GM12878 (cell line): ENCODE measurements at regions not wholly inside any gene's neighbourhood (a gene's known extent, or its start where the extent isn't known, plus 50 kb on each side); places are given as distances from the start of the nearest gene placed in this dataset.

Experiments used
- ATAC-seq: fragments of 200-7000 bp; cut with Tn5 transposase; 3 replicates; pipeline ENCODE4 v1.9.1; 2020; ENCODE audit warnings: mild to moderate bottlenecking, moderate library complexity
- BruUV-seq: library from RNA; stranded (reverse); fragments of 400-500 nt; replicated peaks from 2 replicates; lab custom pipeline; 2021; lab: Mats Ljungman, UMichigan
- CTCF ChIA-PET: fragments of 300-600 bp; sonication (Branson Sonifier 250); formaldehyde crosslinking; extraction: SDS; loops from one replicate; lab custom pipeline; 2021; ENCODE audit warnings: inconsistent platforms; lab: Yijun Ruan, JAX
- POLR2A ChIA-PET: fragments of 350-600 bp; formaldehyde crosslinking; extraction: SDS; loops from one replicate; lab custom pipeline; 2021; ENCODE audit warnings: inconsistent platforms; lab: Charles Lee
- RAD21 ChIA-PET: fragments of 300-600 bp; sonication (Branson Sonifier 250); formaldehyde crosslinking; loops from one replicate; lab custom pipeline; 2023; ENCODE audit warnings: antibody characterized with exemption; ENCODE audit not compliant: unreplicated experiment; lab: Charles Lee
- SMC1A ChIA-PET: fragments of 300-600 bp; sonication (Branson Sonifier 250); formaldehyde crosslinking; loops from one replicate; lab custom pipeline; 2023; ENCODE audit not compliant: unreplicated experiment, uncharacterized antibody; lab: Charles Lee
- DNase-seq: peaks from one replicate; pipeline ENCODE4 v3.0.0-alpha.2; 2011; ENCODE audit warnings: low read depth, low spot score
- FAIRE-seq: peaks from 3 replicates; lab custom pipeline; 2011; peaks lifted over from hg19 to GRCh38; lab: Jason Lieb, UNC
- H2AFZ ChIP-seq: 2 replicates; pipeline ENCODE4 v1.6.0; 2011; ENCODE audit warnings: low read depth, low read length, control low read depth; ENCODE audit not compliant: control insufficient read depth
- H3K27ac ChIP-seq: 2 replicates; pipeline ENCODE4 v1.5.1; 2011; ENCODE audit warnings: control low read depth; ENCODE audit not compliant: control insufficient read depth, insufficient read depth
- H3K27me3 ChIP-seq, 2 experiments: replicated peaks in 1 of 2; 2 replicates each; pipeline versions ENCODE4 v1.6.0 to v1.6.1; 2011; ENCODE audit warnings: low read length in 1 of 2; ENCODE audit not compliant: control insufficient read depth in 2 of 2, insufficient read depth in 2 of 2
- H3K36me3 ChIP-seq, 2 experiments: 2 replicates each; pipeline ENCODE4 v1.5.1; 2011; ENCODE audit warnings: low read length in 1 of 2; ENCODE audit not compliant: control insufficient read depth in 2 of 2, insufficient read depth in 2 of 2
- H3K4me1 ChIP-seq: 2 replicates; pipeline ENCODE4 v1.6.1; 2011; ENCODE audit warnings: mild to moderate bottlenecking, low read length, moderate library complexity, mixed read lengths; ENCODE audit not compliant: control insufficient read depth, insufficient read depth
- H3K4me2 ChIP-seq: 2 replicates; pipeline ENCODE4 v1.6.0; 2011; ENCODE audit warnings: control low read depth; ENCODE audit not compliant: control insufficient read depth, insufficient read depth
- H3K4me3 ChIP-seq: fragments of 200-600 bp; sonication (generic); 2 replicates; pipeline ENCODE4 v1.5.1; 2016
- H3K79me2 ChIP-seq: 2 replicates; pipeline ENCODE4 v1.6.0; 2011; ENCODE audit warnings: low read length; ENCODE audit not compliant: control insufficient read depth, insufficient read depth
- H3K9ac ChIP-seq: 2 replicates; pipeline ENCODE4 v1.8.0; 2011; ENCODE audit warnings: low read length, control low read depth, mixed read lengths; ENCODE audit not compliant: control insufficient read depth, insufficient read depth
- H3K9me3 ChIP-seq: replicated peaks from 3 replicates; pipeline ENCODE4 v1.5.1; 2011; ENCODE audit warnings: mild to moderate bottlenecking, low read length; ENCODE audit not compliant: control insufficient read depth, insufficient read depth
- H4K20me1 ChIP-seq: 2 replicates; pipeline ENCODE4 v1.6.0; 2011; ENCODE audit not compliant: control insufficient read depth, insufficient read depth
- CHD1 ChIP-seq: IDR thresholded peaks from 2 replicates; pipeline ENCODE4 v1.6.1; 2012; ENCODE audit warnings: low read depth, low read length, improper control_type of control experiment
- IKZF1 ChIP-seq: fragments of 450-650 bp; conservative IDR thresholded peaks from 2 replicates; pipeline ENCODE4 v1.6.1; 2017; ENCODE audit warnings: antibody characterized with exemption, mild to moderate bottlenecking
- MTA3 ChIP-seq: IDR thresholded peaks from 2 replicates; pipeline ENCODE4 v1.6.1; 2012; ENCODE audit warnings: low read length, inconsistent platforms, borderline replicate concordance
- NBN ChIP-seq: fragments of 450-650 bp; IDR thresholded peaks from 2 replicates; pipeline ENCODE4 v1.6.1; 2016
- RAD21 ChIP-seq: IDR thresholded peaks from 2 replicates; pipeline ENCODE4 v1.6.1; 2011; ENCODE audit warnings: mild to moderate bottlenecking, low read depth, low read length, moderate library complexity; ENCODE audit not compliant: insufficient read depth
- SMAD1 ChIP-seq: fragments of 450-650 bp; IDR thresholded peaks from 2 replicates; pipeline ENCODE4 v1.6.1; 2018; ENCODE audit warnings: mild to moderate bottlenecking, low read depth; ENCODE audit not compliant: partially characterized antibody
- TARDBP ChIP-seq: IDR thresholded peaks from 2 replicates; pipeline ENCODE4 v1.6.1; 2016; ENCODE audit warnings: borderline replicate concordance
- YY1 ChIP-seq: IDR thresholded peaks from 2 replicates; pipeline ENCODE4 v1.6.1; 2011; ENCODE audit warnings: low read depth, mild to moderate bottlenecking, low read length
- ZBTB40 ChIP-seq: fragments of 450-650 bp; IDR thresholded peaks from 2 replicates; pipeline ENCODE4 v1.6.1; 2016; ENCODE audit warnings: mild to moderate bottlenecking, moderate library complexity, borderline replicate concordance
- WGBS: methylation state at CpG from one replicate; pipeline ENCODE4 v1.1.6; 2016; ENCODE audit warnings: low lambda C conversion rate; ENCODE audit not compliant: insufficient replicate concordance, insufficient coverage; ENCODE audit errors: missing lambda C conversion rate; 5-methylcytosine and 5-hydroxymethylcytosine counted together
- in situ Hi-C: fragments of 300-500 bp; cut with MboI; formaldehyde crosslinking; loops from 9 replicates; pipeline ENCODE4 v1.14.3; 2018; ENCODE audit warnings: mixed read lengths
- intact Hi-C: fragments of 100-400 bp; cut with micrococcal nuclease; formaldehyde crosslinking; loops from one replicate; pipeline ENCODE4 v1.14.2; 2022; ENCODE audit not compliant: unreplicated experiment
- TF ChIP-seq, protein P1 (sequence below): fragments of 450-650 bp; IDR thresholded peaks from 2 replicates; pipeline ENCODE4 v1.6.1; 2017; ENCODE audit warnings: antibody characterized with exemption, mild to moderate bottlenecking, moderate library complexity
- TF ChIP-seq, protein P2 (sequence below): fragments of 450-650 bp; IDR thresholded peaks from 2 replicates; pipeline ENCODE4 v1.6.1; 2017; ENCODE audit warnings: mild to moderate bottlenecking, moderate library complexity
- TF ChIP-seq, protein P3 (sequence below): fragments of 450-650 bp; IDR thresholded peaks from 2 replicates; pipeline ENCODE4 v1.6.1; 2016; ENCODE audit warnings: mild to moderate bottlenecking

GRCh38 chr5:105350486-105351140, 1788.0 kb upstream of the NUDT12 start:
- ATAC-seq (no peak), FAIRE-seq (no peak), DNase-seq (no peak)
- Histone ChIP-seq H3K79me2 (no peaks in the 10 kb centered on the region), H3K36me3 (no peaks in the 10 kb centered on the region), H3K9ac (no peak overlapping the region), H2AFZ (no peak overlapping the region), H3K4me2 (no peak overlapping the region), H3K27me3 (no peaks in the 10 kb centered on the region), H4K20me1 (no peaks in the 10 kb centered on the region), H3K27ac (no peak overlapping the region), H3K4me3 (no peak overlapping the region), H3K4me1 (no peaks in the 10 kb centered on the region), H3K9me3 (no peaks in the 10 kb centered on the region)
- CTCF ChIA-PET, result no interaction called here
- in situ Hi-C loops (no loop called here), intact Hi-C loops (no loop called here)
- no TSS peak for BruUV-seq
- SMC1A ChIA-PET, result no interaction called here
- RAD21 ChIA-PET, result no interaction called here
- POLR2A ChIA-PET, result no interaction called here
- WGBS, result 8% methylated on average over 5 of the region's 5 CpGs
- TF ChIP-seq, protein P1, sequence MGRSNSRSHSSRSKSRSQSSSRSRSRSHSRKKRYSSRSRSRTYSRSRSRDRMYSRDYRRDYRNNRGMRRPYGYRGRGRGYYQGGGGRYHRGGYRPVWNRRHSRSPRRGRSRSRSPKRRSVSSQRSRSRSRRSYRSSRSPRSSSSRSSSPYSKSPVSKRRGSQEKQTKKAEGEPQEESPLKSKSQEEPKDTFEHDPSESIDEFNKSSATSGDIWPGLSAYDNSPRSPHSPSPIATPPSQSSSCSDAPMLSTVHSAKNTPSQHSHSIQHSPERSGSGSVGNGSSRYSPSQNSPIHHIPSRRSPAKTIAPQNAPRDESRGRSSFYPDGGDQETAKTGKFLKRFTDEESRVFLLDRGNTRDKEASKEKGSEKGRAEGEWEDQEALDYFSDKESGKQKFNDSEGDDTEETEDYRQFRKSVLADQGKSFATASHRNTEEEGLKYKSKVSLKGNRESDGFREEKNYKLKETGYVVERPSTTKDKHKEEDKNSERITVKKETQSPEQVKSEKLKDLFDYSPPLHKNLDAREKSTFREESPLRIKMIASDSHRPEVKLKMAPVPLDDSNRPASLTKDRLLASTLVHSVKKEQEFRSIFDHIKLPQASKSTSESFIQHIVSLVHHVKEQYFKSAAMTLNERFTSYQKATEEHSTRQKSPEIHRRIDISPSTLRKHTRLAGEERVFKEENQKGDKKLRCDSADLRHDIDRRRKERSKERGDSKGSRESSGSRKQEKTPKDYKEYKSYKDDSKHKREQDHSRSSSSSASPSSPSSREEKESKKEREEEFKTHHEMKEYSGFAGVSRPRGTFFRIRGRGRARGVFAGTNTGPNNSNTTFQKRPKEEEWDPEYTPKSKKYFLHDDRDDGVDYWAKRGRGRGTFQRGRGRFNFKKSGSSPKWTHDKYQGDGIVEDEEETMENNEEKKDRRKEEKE, result no peak
- TF ChIP-seq MTA3 (no peak), CHD1 (no peak), SMAD1 (no peak), RAD21 (no peak), YY1 (no peak), ZBTB40 (no peak), IKZF1 (no peak), TARDBP (no peak), NBN (no peak)
- TF ChIP-seq, protein P2, sequence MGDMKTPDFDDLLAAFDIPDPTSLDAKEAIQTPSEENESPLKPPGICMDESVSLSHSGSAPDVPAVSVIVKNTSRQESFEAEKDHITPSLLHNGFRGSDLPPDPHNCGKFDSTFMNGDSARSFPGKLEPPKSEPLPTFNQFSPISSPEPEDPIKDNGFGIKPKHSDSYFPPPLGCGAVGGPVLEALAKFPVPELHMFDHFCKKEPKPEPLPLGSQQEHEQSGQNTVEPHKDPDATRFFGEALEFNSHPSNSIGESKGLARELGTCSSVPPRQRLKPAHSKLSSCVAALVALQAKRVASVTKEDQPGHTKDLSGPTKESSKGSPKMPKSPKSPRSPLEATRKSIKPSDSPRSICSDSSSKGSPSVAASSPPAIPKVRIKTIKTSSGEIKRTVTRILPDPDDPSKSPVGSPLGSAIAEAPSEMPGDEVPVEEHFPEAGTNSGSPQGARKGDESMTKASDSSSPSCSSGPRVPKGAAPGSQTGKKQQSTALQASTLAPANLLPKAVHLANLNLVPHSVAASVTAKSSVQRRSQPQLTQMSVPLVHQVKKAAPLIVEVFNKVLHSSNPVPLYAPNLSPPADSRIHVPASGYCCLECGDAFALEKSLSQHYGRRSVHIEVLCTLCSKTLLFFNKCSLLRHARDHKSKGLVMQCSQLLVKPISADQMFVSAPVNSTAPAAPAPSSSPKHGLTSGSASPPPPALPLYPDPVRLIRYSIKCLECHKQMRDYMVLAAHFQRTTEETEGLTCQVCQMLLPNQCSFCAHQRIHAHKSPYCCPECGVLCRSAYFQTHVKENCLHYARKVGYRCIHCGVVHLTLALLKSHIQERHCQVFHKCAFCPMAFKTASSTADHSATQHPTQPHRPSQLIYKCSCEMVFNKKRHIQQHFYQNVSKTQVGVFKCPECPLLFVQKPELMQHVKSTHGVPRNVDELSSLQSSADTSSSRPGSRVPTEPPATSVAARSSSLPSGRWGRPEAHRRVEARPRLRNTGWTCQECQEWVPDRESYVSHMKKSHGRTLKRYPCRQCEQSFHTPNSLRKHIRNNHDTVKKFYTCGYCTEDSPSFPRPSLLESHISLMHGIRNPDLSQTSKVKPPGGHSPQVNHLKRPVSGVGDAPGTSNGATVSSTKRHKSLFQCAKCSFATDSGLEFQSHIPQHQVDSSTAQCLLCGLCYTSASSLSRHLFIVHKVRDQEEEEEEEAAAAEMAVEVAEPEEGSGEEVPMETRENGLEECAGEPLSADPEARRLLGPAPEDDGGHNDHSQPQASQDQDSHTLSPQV, result no peak
- TF ChIP-seq, protein P3, sequence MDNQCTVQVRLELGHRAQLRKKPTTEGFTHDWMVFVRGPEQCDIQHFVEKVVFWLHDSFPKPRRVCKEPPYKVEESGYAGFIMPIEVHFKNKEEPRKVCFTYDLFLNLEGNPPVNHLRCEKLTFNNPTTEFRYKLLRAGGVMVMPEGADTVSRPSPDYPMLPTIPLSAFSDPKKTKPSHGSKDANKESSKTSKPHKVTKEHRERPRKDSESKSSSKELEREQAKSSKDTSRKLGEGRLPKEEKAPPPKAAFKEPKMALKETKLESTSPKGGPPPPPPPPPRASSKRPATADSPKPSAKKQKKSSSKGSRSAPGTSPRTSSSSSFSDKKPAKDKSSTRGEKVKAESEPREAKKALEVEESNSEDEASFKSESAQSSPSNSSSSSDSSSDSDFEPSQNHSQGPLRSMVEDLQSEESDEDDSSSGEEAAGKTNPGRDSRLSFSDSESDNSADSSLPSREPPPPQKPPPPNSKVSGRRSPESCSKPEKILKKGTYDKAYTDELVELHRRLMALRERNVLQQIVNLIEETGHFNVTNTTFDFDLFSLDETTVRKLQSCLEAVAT, result no peak
